CD4-positive, alpha-beta T cell (primary cell): ENCODE measurements at regions not wholly inside any gene's neighbourhood (a gene's known extent, or its start where the extent isn't known, plus 50 kb on each side); places are given as distances from the start of the nearest gene placed in this dataset.

Source experiments
- ATAC-seq: fragments of 200-7000 bp; cut with Tn5 transposase; one replicate; pipeline ENCODE4 v1.10.0; 2022; ENCODE audit warnings: mild to moderate bottlenecking; ENCODE audit not compliant: poor library complexity
- CTCF ChIA-PET: fragments of 350-600 bp; sonication (Branson Sonifier 250); formaldehyde crosslinking; loops from one replicate; lab custom pipeline; 2021; ENCODE audit warnings: antibody characterized with exemption, inconsistent platforms; lab: Charles Lee
- POLR2A ChIA-PET: fragments of 350-600 bp; sonication (Branson Sonifier 250); formaldehyde crosslinking; loops from one replicate; lab custom pipeline; 2021; ENCODE audit warnings: antibody characterized with exemption, inconsistent platforms; lab: Charles Lee
- DNase-seq, 14 experiments: peaks; one replicate each; pipeline ENCODE4 v3.0.0-alpha.2; 2013 to 2020; ENCODE audit warnings: mixed read lengths in 2 of 14
- H3K27ac ChIP-seq, 2 donors: one replicate each; pipeline versions ENCODE4 v1.5.1 to v1.7.0; 2013; ENCODE audit warnings: low read length in 2 of 2, low read depth in 1 of 2, mild to moderate bottlenecking in 1 of 2
- H3K27me3 ChIP-seq, 2 experiments: 1 replicate in 1 of 2; 2 replicates in 1 of 2; pipeline versions ENCODE4 v1.6.1 to v1.7.0; 2013; ENCODE audit warnings: low read length in 2 of 2, control low read depth in 1 of 2, mild to moderate bottlenecking in 1 of 2, moderate library complexity in 1 of 2; ENCODE audit not compliant: insufficient read depth in 2 of 2, control insufficient read depth in 1 of 2
- H3K36me3 ChIP-seq: one replicate; pipeline ENCODE4 v1.6.1; 2013; ENCODE audit warnings: low read length, control low read depth; ENCODE audit not compliant: insufficient read depth
- H3K4me1 ChIP-seq: one replicate; pipeline ENCODE4 v1.6.1; 2013; ENCODE audit warnings: low read length, control low read depth; ENCODE audit not compliant: insufficient read depth
- H3K4me3 ChIP-seq: one replicate; pipeline ENCODE4 v1.5.1; 2013; ENCODE audit warnings: mild to moderate bottlenecking, low read length, moderate library complexity
- H3K9me3 ChIP-seq, 2 experiments: 1 replicate in 1 of 2; 2 replicates in 1 of 2; pipeline versions ENCODE4 v1.6.1 to v1.7.0; 2013; ENCODE audit warnings: low read length in 2 of 2, mild to moderate bottlenecking in 2 of 2, control low read depth in 1 of 2, moderate library complexity in 1 of 2; ENCODE audit not compliant: control insufficient read depth in 1 of 2, insufficient read depth in 1 of 2
- H3K27ac Mint-ChIP-seq: one replicate; pipeline ENCODE4 v1.8.0; 2020; ENCODE audit warnings: mixed read lengths
- H3K27me3 Mint-ChIP-seq: one replicate; pipeline ENCODE4 v1.8.0; 2021; ENCODE audit warnings: mixed read lengths
- H3K36me3 Mint-ChIP-seq: one replicate; pipeline ENCODE4 v1.8.0; 2021; ENCODE audit warnings: low read depth, mixed read lengths
- H3K4me1 Mint-ChIP-seq: one replicate; pipeline ENCODE4 v1.8.0; 2021; ENCODE audit warnings: low read depth, mixed read lengths
- H3K4me3 Mint-ChIP-seq: one replicate; pipeline ENCODE4 v1.8.0; 2020; ENCODE audit warnings: mild to moderate bottlenecking, mixed read lengths
- H3K9me3 Mint-ChIP-seq: one replicate; pipeline ENCODE4 v1.8.0; 2020; ENCODE audit warnings: mixed read lengths
- intact Hi-C, 2 experiments: fragments of 100-400 bp; cut with DNase I in 1 of 2; cut with micrococcal nuclease in 1 of 2; formaldehyde crosslinking; loops; one replicate each; pipeline versions ENCODE4 v1.15.1 to v1.9.0; 2023 to 2025; cut with DNase I, micrococcal nuclease
- TF ChIP-seq, protein P1 (sequence below): fragments of 200-600 bp; IDR thresholded peaks from one replicate; pipeline ENCODE4 v1.8.0; 2022; ENCODE audit warnings: antibody characterized with exemption, mild to moderate bottlenecking

DNA sequence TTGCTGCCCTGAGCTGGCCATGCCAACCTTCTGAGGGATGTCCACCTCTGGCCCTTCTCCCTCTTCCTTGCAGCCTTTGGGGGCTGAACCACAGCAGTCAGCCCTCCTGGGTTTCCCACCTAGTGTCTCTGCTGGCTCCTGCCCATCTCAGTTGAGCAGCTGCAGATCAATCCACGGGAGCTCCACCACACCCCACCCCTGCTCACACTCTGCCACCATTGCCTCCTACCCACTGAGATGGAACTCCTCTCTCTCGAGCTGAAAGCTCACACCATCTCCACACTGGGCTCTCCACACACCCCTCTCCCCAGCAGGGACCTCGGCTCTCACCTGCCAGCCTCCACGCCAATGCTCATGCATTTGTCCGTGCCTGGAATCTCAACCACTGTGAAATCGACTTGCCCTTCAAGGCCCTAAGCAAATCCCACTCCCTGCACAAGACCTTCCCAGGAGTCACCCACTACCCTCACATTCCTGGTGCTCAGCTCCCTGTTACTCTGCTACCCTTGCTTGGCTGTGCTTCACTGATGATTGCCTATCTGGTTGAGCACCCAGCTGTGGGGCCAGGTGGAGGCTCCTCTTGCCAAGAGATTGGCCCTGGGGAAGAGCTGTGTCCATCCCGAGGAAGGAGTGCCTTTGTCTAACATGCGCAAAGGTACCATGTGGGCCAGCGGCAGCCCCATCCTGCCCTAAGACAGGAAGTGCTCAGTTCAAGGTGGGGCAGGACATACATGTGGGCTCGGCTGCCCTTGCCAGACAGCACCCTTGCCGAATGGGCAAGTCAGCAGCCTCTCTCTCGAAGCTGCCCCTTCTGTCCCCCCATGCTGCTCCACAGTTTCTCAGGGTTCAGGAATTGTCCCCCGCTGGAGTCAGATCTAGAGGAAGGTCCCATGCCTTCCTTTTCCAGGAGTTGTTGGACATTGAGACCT, 208.7 kb downstream of the CYP26B1 start:
- ChIA-PET CTCF (no interaction called here), POLR2A (no interaction called here)
- no peak overlapping the region for H3K4me3 ChIP-seq
- intact Hi-C loops: no loop called here
- peaks cover 8% of the 10 kb centered on the region for H3K27me3 Mint-ChIP-seq
- peaks cover 0 to 8% of the 10 kb centered on the region in 2 experiments for H3K9me3 ChIP-seq
- H3K27ac ChIP-seq: no peak overlapping the region
- TF ChIP-seq, protein P1, sequence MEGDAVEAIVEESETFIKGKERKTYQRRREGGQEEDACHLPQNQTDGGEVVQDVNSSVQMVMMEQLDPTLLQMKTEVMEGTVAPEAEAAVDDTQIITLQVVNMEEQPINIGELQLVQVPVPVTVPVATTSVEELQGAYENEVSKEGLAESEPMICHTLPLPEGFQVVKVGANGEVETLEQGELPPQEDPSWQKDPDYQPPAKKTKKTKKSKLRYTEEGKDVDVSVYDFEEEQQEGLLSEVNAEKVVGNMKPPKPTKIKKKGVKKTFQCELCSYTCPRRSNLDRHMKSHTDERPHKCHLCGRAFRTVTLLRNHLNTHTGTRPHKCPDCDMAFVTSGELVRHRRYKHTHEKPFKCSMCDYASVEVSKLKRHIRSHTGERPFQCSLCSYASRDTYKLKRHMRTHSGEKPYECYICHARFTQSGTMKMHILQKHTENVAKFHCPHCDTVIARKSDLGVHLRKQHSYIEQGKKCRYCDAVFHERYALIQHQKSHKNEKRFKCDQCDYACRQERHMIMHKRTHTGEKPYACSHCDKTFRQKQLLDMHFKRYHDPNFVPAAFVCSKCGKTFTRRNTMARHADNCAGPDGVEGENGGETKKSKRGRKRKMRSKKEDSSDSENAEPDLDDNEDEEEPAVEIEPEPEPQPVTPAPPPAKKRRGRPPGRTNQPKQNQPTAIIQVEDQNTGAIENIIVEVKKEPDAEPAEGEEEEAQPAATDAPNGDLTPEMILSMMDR: no peak
- H3K4me1 Mint-ChIP-seq: no peaks in the 10 kb centered on the region
- no peaks in the 10 kb centered on the region for H3K36me3 ChIP-seq
- DNase-seq (peak in 2 of 14 experiments; percentile 1 to 23), ATAC-seq (no peak)
- H3K4me1 ChIP-seq: no peaks in the 10 kb centered on the region
- H3K9me3 Mint-ChIP-seq: no peaks in the 10 kb centered on the region
- H3K4me3 Mint-ChIP-seq: no peak overlapping the region
- no peak overlapping the region for H3K27ac Mint-ChIP-seq
- peaks cover 0 to 3% of the 10 kb centered on the region in 2 experiments for H3K27me3 ChIP-seq
- H3K36me3 Mint-ChIP-seq: no peaks in the 10 kb centered on the region

- no peaks in the 10 kb centered on the region for H3K36me3 ChIP-seq
- H3K27ac Mint-ChIP-seq: no peak overlapping the region
- TF ChIP-seq, protein P1: no peak
- DNase-seq (peak in 2 of 14 experiments; percentile 0 to 21), ATAC-seq (no peak)
- H3K4me3 Mint-ChIP-seq: no peak overlapping the region
- ChIA-PET CTCF (no interaction called here), POLR2A (no interaction called here)
- H3K4me1 Mint-ChIP-seq: no peaks in the 10 kb centered on the region
- no peaks in the 10 kb centered on the region for H3K4me1 ChIP-seq
- H3K9me3 Mint-ChIP-seq: no peaks in the 10 kb centered on the region
- no peaks in the 10 kb centered on the region for H3K36me3 Mint-ChIP-seq
- H3K9me3 ChIP-seq: peaks cover 0 to 8% of the 10 kb centered on the region in 2 experiments
- no peak overlapping the region for H3K4me3 ChIP-seq
- intact Hi-C loops: no loop called here
- H3K27ac ChIP-seq: no peak overlapping the region
- peaks cover 8% of the 10 kb centered on the region for H3K27me3 Mint-ChIP-seq
- H3K27me3 ChIP-seq: no peaks in the 10 kb centered on the region
Observed at GRCh38 chr2:71938108-71938507, 209.6 kb downstream of the CYP26B1 start.

GRCh38 chr2:71937396-71937795, 210.3 kb downstream of the CYP26B1 start:
- Histone ChIP-seq H3K36me3 (no peaks in the 10 kb centered on the region), H3K4me3 (no peak overlapping the region), H3K27ac (no peak overlapping the region), H3K9me3 (peaks cover 0 to 8% of the 10 kb centered on the region in 2 experiments), H3K27me3 (no peaks in the 10 kb centered on the region), H3K4me1 (no peaks in the 10 kb centered on the region)
- intact Hi-C loops: no loop called here
- no peak overlapping the region for H3K27ac Mint-ChIP-seq
- no peaks in the 10 kb centered on the region for H3K9me3 Mint-ChIP-seq
- no peaks in the 10 kb centered on the region for H3K4me1 Mint-ChIP-seq
- ChIA-PET CTCF (no interaction called here), POLR2A (no interaction called here)
- no peak for DNase-seq
- H3K4me3 Mint-ChIP-seq: no peak overlapping the region
- peaks cover 8% of the 10 kb centered on the region for H3K27me3 Mint-ChIP-seq
- TF ChIP-seq, protein P1: no peak
- H3K36me3 Mint-ChIP-seq: no peaks in the 10 kb centered on the region
- ATAC-seq: no peak
